Gastroesophageal sphincter (tissue), 4 donors: ENCODE measurements at regions not wholly inside any gene's neighbourhood (a gene's known extent, or its start where the extent isn't known, plus 50 kb on each side); places are given as distances from the start of the nearest gene placed in this dataset.
"Not testable (repeated sequence)": the region's sequence is repeated elsewhere in the genome, so short reads cannot be mapped to it uniquely, and the experiment has no call there.

ENCODE experiments used
- ATAC-seq: fragments of 150-250 bp; one replicate; pipeline ENCODE4 v1.9.1; 2016; ENCODE audit warnings: mild to moderate bottlenecking, moderate library complexity
- H3K27ac ChIP-seq, 4 donors: fragments of 200-600 bp; sonication (generic) in 3 of 4; 1 replicate in 3 of 4; 2 replicates in 1 of 4; pipeline ENCODE4 v1.5.1; 2016 to 2019
- H3K27me3 ChIP-seq: fragments of 200-600 bp; sonication (generic); one replicate; pipeline ENCODE4 v1.5.1; 2019
- H3K36me3 ChIP-seq, 2 donors: fragments of 200-600 bp; sonication (generic); one replicate each; pipeline ENCODE4 v1.5.1; 2019; ENCODE audit warnings: control low read depth in 1 of 2
- H3K4me1 ChIP-seq, 3 donors: fragments of 200-600 bp; sonication (generic); 1 replicate in 2 of 3; 2 replicates in 1 of 3; pipeline ENCODE4 v1.5.1; 2016 to 2019; ENCODE audit warnings: control low read depth in 2 of 3
- H3K4me3 ChIP-seq, 2 donors: fragments of 200-600 bp; sonication (generic); one replicate each; pipeline ENCODE4 v1.5.1; 2019; ENCODE audit warnings: mild to moderate bottlenecking in 1 of 2, moderate library complexity in 1 of 2
- H3K9me3 ChIP-seq, 3 donors: fragments of 200-600 bp; sonication (generic); one replicate each; pipeline ENCODE4 v1.5.1; 2017 to 2019; ENCODE audit warnings: control low read depth in 2 of 3
- CTCF ChIP-seq, 4 experiments: fragments of 200-600 bp in 2 of 4; fragments of 450-650 bp in 2 of 4; sonication (generic) in 1 of 4; IDR thresholded peaks; one replicate each; pipeline ENCODE4 v1.5.1; 2017 to 2019; ENCODE audit warnings: antibody characterized with exemption in 4 of 4, mild to moderate bottlenecking in 2 of 4, moderate library complexity in 2 of 4
- EP300 ChIP-seq: sonication (generic); formaldehyde crosslinking; IDR thresholded peaks from one replicate; pipeline ENCODE4 v1.6.1; 2017; ENCODE audit warnings: antibody characterized with exemption, mild to moderate bottlenecking
- POLR2A ChIP-seq, 2 donors: fragments of 450-650 bp; IDR thresholded peaks; one replicate each; pipeline ENCODE4 v1.6.1; 2017; ENCODE audit warnings: antibody characterized with exemption in 2 of 2, mild to moderate bottlenecking in 2 of 2, moderate library complexity in 1 of 2
- POLR2AphosphoS5 ChIP-seq: sonication (generic); formaldehyde crosslinking; IDR thresholded peaks from one replicate; pipeline ENCODE4 v1.6.1; 2017; ENCODE audit warnings: antibody characterized with exemption
- WGBS, 2 donors: methylation state at CpG; one replicate each; pipeline ENCODE4 v1.1.5; 2018; ENCODE audit warnings: low coverage in 1 of 2; 5-methylcytosine and 5-hydroxymethylcytosine counted together

GRCh38 chr2:8246137-8246536, 435.7 kb upstream of the ID2 start:
- Histone ChIP-seq H3K4me3 (no peak overlapping the region), H3K27me3 (no peaks in the 10 kb centered on the region), H3K4me1 (peaks cover 0 to 44% (median 3%) of the 10 kb centered on the region in 3 donors), H3K27ac (no peak overlapping the region), H3K36me3 (no peaks in the 10 kb centered on the region), H3K9me3 (peaks cover 0 to 8% (median 0%) of the 10 kb centered on the region in 3 donors)
- TF ChIP-seq POLR2A (IDR thresholded peaks at IDR 0.05), result no peak
- TF ChIP-seq POLR2AphosphoS5, result no peak
- no peak for TF ChIP-seq CTCF (IDR thresholded peaks at IDR 0.05)
- TF ChIP-seq EP300, result no peak
- no peak for ATAC-seq
- 93 to 100% methylated on average over 2 of the region's 3 CpGs for WGBS, 2 donors

GRCh38 chr2:8247905-8248622, 433.8 kb upstream of the ID2 start:
- Histone ChIP-seq H3K4me3 (no peak overlapping the region), H3K9me3 (peaks cover 0 to 8% (median 0%) of the 10 kb centered on the region in 3 donors), H3K36me3 (no peaks in the 10 kb centered on the region), H3K4me1 (peaks cover 0 to 36% (median 3%) of the 10 kb centered on the region in 3 donors), H3K27ac (peak overlapping the region in 3 of 4 donors; percentile 31 to 60 (median 45)), H3K27me3 (no peaks in the 10 kb centered on the region)
- no peak for TF ChIP-seq CTCF (IDR thresholded peaks at IDR 0.05)
- no peak for TF ChIP-seq POLR2A (IDR thresholded peaks at IDR 0.05)
- TF ChIP-seq EP300, result no peak
- TF ChIP-seq POLR2AphosphoS5, result no peak
- WGBS, 2 donors, result 64 to 75% methylated on average over 7 to 8 of the region's 11 CpGs
- ATAC-seq, result peak; percentile 41

- TF ChIP-seq POLR2AphosphoS5 (no peak), POLR2A (IDR thresholded peaks at IDR 0.05) (no peak), EP300 (no peak), CTCF (IDR thresholded peaks at IDR 0.05) (no peak)
- H3K4me1 ChIP-seq, result peaks cover 0 to 32% (median 3%) of the 10 kb centered on the region in 3 donors
- ATAC-seq, result no peak
- no peaks in the 10 kb centered on the region for H3K36me3 ChIP-seq
- no peaks in the 10 kb centered on the region for H3K27me3 ChIP-seq
- H3K9me3 ChIP-seq, result peaks cover 0 to 4% (median 0%) of the 10 kb centered on the region in 3 donors
- WGBS, 2 donors, result 56 to 63% methylated on average over 2 of the region's 2 CpGs
- no peak overlapping the region for H3K4me3 ChIP-seq
- H3K27ac ChIP-seq, result peak overlapping the region in 3 of 4 donors; percentile 31 to 60 (median 45)
These were observed 433.3 kb upstream of the ID2 start for GRCh38 chr2:8248623-8248957.

GRCh38 chr2:8249141-8249540, 432.7 kb upstream of the ID2 start:
- peaks cover 0 to 32% (median 3%) of the 10 kb centered on the region in 3 donors for H3K4me1 ChIP-seq
- no peaks in the 10 kb centered on the region for H3K27me3 ChIP-seq
- no peaks in the 10 kb centered on the region for H3K9me3 ChIP-seq
- TF ChIP-seq POLR2AphosphoS5 (peak; percentile 11), POLR2A (IDR thresholded peaks at IDR 0.05) (no peak), CTCF (IDR thresholded peaks at IDR 0.05) (no peak), EP300 (no peak)
- H3K4me3 ChIP-seq, result no peak overlapping the region
- 65 to 77% methylated on average over 7 to 14 of the region's 14 CpGs for WGBS, 2 donors
- H3K27ac ChIP-seq, result peak overlapping the region in 2 of 4 donors; percentile 45 to 60
- no peaks in the 10 kb centered on the region for H3K36me3 ChIP-seq
- ATAC-seq, result peak; percentile 43

GRCh38 chr2:8249769-8250168, 432.1 kb upstream of the ID2 start:
- Histone ChIP-seq H3K27me3 (no peaks in the 10 kb centered on the region), H3K4me1 (peaks cover 0 to 32% (median 3%) of the 10 kb centered on the region in 3 donors), H3K9me3 (no peaks in the 10 kb centered on the region), H3K27ac (peak overlapping the region in 1 of 4 donors; percentile 45), H3K4me3 (no peak overlapping the region), H3K36me3 (no peaks in the 10 kb centered on the region)
- no peak for ATAC-seq
- WGBS, 2 donors, result 87 to 96% methylated on average over 2 of the region's 2 CpGs
- TF ChIP-seq EP300 (no peak), POLR2AphosphoS5 (no peak), CTCF (IDR thresholded peaks at IDR 0.05) (no peak), POLR2A (IDR thresholded peaks at IDR 0.05) (no peak)

- not testable (repeated sequence) for H3K9me3 ChIP-seq, H3K4me3 ChIP-seq, ATAC-seq, H3K27ac ChIP-seq, H3K27me3 ChIP-seq, H3K36me3 ChIP-seq
- WGBS, 2 donors, result 96 to 100% methylated on average over 2 of the region's 2 CpGs
- peaks cover 0 to 32% (median 3%) of the 10 kb centered on the region in 3 donors for H3K4me1 ChIP-seq
These were observed 431.6 kb upstream of the ID2 start for GRCh38 chr2:8250290-8250689.
